Adrenal gland (tissue), 5 donors: ENCODE measurements at regions not wholly inside any gene's neighbourhood (a gene's known extent, or its start where the extent isn't known, plus 50 kb on each side); places are given as distances from the start of the nearest gene placed in this dataset.

ENCODE experiments used
- CTCF ChIP-seq, 6 experiments: fragments of 450-650 bp in 4 of 6; fragments of 200-600 bp in 2 of 6; sonication (generic) in 1 of 6; IDR thresholded peaks; 1 replicate in 5 of 6; 2 replicates in 1 of 6; pipeline versions ENCODE4 v1.5.1 to v1.8.0; 2016 to 2021; ENCODE audit warnings: antibody characterized with exemption in 6 of 6, mild to moderate bottlenecking in 2 of 6, moderate library complexity in 1 of 6
- POLR2A ChIP-seq, 2 donors: fragments of 450-650 bp; IDR thresholded peaks; one replicate each; pipeline ENCODE4 v1.6.1; 2017; ENCODE audit warnings: antibody characterized with exemption in 2 of 2, mild to moderate bottlenecking in 2 of 2, moderate library complexity in 1 of 2
- donor health status: DM: no; HTN: no; CAD: no.

DNA sequence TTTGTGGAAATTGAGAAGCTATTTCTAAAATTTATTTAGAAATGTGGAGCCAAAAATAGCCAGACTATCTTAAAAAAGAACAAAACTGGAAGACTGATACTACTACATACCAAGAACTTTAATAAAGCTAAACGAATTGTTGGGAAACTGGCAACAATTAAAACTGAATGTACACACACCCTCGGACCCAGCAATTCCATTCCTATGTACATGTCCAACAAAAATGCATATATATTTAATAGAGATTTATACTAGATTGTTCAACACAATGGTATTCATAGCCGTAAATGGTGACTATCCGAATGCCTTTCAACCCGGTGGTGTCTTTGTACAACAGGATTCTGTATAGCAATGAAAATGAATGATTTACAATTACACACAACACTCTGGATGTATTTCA lies 136.5 kb upstream of the RASGRP1 start:
- no peak for TF ChIP-seq POLR2A (IDR thresholded peaks at IDR 0.05)
- no peak for TF ChIP-seq CTCF (IDR thresholded peaks at IDR 0.05)
